Fibroblast of pulmonary artery (primary cell): ENCODE measurements at regions not wholly inside any gene's neighbourhood (a gene's known extent, or its start where the extent isn't known, plus 50 kb on each side); places are given as distances from the start of the nearest gene placed in this dataset.

Experiments used
- DNase-seq: peaks from one replicate; pipeline ENCODE4 v3.0.0-alpha.2; 2010; ENCODE audit warnings: low read depth
- H3K4me3 ChIP-seq: replicated peaks from 2 replicates; pipeline ENCODE4 v1.5.1; 2011; ENCODE audit warnings: low read depth, mild to moderate bottlenecking, control low read depth, low read length, moderate library complexity
- TF ChIP-seq, protein P1 (sequence below): IDR thresholded peaks from 2 replicates; pipeline ENCODE4 v1.5.1; 2011; ENCODE audit warnings: mild to moderate bottlenecking, control low read depth, low read length, inconsistent platforms; ENCODE audit errors: missing control alignments

DNA sequence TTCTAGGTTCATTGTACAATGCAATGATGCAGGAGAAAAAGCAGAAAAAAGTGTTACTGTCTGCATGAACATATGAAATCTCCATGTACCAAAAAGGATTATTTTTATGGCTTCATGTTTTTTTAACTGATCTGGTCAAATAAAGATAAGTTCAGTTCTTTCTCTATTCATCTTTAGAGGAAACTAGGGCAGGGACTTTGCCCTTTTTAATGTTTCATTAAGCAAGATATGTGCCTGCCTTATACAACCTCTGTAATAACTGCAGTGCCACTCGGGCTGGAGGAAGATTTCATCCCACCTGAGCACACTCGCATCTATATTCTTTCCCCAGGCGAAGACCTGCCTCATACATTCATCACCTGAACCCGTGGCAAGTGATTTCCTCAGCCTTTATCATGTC lies 157.9 kb upstream of the DDX18 start:
- TF ChIP-seq, protein P1, sequence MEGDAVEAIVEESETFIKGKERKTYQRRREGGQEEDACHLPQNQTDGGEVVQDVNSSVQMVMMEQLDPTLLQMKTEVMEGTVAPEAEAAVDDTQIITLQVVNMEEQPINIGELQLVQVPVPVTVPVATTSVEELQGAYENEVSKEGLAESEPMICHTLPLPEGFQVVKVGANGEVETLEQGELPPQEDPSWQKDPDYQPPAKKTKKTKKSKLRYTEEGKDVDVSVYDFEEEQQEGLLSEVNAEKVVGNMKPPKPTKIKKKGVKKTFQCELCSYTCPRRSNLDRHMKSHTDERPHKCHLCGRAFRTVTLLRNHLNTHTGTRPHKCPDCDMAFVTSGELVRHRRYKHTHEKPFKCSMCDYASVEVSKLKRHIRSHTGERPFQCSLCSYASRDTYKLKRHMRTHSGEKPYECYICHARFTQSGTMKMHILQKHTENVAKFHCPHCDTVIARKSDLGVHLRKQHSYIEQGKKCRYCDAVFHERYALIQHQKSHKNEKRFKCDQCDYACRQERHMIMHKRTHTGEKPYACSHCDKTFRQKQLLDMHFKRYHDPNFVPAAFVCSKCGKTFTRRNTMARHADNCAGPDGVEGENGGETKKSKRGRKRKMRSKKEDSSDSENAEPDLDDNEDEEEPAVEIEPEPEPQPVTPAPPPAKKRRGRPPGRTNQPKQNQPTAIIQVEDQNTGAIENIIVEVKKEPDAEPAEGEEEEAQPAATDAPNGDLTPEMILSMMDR = no peak
- DNase-seq = no peak

DNA sequence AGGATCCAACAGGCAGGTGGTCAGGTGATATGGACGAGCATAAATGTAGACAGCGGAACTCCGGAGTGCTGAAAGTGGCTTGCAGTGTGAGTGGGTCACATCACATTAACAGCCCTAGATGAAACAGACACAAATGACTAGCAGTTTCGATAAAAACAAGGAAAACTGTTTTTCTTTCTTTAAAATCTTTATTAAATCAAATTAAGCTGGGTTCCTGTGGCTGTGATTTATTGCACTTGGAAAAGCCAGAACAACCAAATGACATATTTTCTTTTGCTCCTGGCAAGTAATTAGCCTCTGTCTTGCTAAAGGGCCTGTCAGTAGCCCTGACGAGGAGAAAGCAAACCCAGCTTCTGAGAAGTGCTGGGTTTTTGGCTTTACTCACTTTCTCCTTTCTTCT lies 152.9 kb upstream of the DDX18 start:
- H3K4me3 ChIP-seq = no peak overlapping the region
- no peak for DNase-seq
- TF ChIP-seq, protein P1 = no peak

More for the DNA sequence above, 157.9 kb upstream of the DDX18 start:
- no peak overlapping the region for H3K4me3 ChIP-seq

DNA sequence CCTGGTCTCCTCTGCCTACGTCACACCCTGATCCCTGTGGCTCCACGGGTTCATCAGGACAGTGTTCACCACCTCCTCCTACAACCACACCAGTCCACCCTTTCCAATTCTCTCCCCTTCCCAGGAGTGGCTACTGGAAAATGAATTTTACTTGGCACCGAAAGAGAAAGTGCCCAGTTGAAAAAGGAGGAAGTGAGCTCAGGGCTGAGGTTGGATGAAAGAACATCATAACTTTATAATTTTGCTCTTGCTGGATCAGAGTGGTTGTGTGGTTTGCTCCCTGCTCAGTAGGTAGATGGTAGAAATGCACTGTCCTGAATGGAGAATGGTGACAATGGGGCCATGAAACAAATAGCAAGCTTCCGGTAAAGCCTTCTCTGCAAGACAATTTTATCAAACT lies 140.3 kb upstream of the DDX18 start:
- H3K4me3 ChIP-seq = no peak overlapping the region
- TF ChIP-seq, protein P1 = no peak
- DNase-seq = no peak

DNA sequence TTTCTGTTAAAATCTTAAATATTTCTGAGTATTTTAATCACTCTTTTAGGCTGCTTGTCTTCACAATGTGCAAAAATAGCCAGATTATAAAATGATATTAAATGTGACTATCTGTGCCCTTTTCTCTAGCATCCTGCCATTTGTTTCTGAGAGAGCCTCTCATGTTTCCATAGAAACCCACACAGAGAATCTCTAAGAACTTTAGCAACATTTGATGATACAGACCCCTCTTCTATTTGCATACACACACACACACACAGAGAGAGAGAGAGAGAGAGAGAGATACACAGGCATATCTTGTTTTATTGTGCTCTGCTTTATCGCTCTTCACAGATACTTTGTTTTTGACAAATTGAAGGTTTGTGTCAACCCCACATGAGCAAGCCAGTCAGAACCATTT lies 134.5 kb upstream of the DDX18 start:
- no peak overlapping the region for H3K4me3 ChIP-seq
- no peak for DNase-seq
- TF ChIP-seq, protein P1 = no peak

DNA sequence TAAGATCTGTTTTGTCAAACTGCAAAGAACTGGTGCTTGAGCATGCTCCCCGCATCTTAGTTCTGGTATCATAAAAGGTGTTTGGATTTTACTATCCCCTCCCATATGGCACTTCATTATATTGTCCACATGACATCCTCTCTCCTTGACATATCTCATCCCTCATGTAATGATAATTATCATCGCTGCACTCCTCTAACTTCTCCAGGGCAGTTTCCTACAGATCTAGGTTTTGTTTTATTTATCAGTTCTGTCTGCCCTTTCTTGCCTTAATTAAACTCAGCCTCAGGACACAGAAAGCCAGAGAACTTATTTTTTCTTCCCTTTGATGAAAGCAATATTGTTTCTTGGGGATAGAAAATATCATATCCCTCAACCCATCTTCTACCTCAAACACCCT lies 129.6 kb upstream of the DDX18 start:
- no peak for DNase-seq
- TF ChIP-seq, protein P1 = no peak
- H3K4me3 ChIP-seq = no peak overlapping the region

DNA sequence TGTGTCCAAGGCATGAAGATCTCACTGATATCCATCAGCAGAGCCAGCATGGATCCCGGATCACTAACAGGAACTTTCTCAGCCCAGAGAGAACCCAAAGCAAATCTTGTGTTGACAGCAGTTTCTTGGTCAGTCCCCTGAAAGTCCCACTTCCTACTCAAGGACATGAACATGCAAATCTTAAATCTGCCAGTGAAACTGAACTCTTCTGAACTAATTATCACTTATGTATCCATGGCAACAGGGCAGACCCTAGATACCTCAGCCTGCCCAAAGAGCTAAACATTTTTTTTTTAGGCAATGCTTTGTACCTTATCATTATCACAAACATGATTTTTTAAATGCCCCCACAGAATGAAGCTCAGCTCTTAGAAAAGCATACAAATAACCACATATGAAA lies 127.8 kb upstream of the DDX18 start:
- TF ChIP-seq, protein P1 = no peak
- no peak for DNase-seq
- no peak overlapping the region for H3K4me3 ChIP-seq

DNA sequence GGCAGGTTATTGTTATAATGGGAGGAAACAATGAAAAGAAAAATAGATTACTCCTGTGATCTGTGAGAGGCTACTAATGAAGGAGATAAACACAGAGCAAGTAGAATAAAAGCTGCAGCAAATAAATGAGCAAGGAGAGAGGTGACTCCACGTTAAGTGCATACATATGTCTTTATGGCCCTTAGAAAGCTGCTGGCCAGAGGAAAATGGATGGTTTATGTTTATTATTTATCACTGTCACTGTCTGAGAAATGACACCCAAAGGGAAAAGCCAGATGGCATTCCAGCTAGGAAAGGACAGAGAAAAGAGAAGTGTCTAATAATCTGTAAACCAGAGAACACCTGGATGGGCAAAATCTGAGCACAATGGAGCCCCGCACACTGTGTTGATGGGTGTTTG lies 122.9 kb upstream of the DDX18 start:
- TF ChIP-seq, protein P1 = no peak
- no peak for DNase-seq
- no peak overlapping the region for H3K4me3 ChIP-seq
